DND-41 (cell line): ENCODE measurements at regions not wholly inside any gene's neighbourhood (a gene's known extent, or its start where the extent isn't known, plus 50 kb on each side); places are given as distances from the start of the nearest gene placed in this dataset.

Experiments
- EZH2 ChIP-seq: IDR thresholded peaks from 3 replicates; pipeline ENCODE4 v1.6.1; 2012; ENCODE audit warnings: borderline replicate concordance, low read depth, mild to moderate bottlenecking, moderate library complexity, low read length, inconsistent platforms; ENCODE audit not compliant: severe bottlenecking
- TF ChIP-seq, protein P1 (sequence below): IDR thresholded peaks from 2 replicates; pipeline ENCODE4 v1.5.1; 2012; ENCODE audit warnings: borderline replicate concordance, low read length, moderate library complexity, mild to moderate bottlenecking; ENCODE audit not compliant: poor library complexity, severe bottlenecking; ENCODE audit errors: extremely low read depth

DNA sequence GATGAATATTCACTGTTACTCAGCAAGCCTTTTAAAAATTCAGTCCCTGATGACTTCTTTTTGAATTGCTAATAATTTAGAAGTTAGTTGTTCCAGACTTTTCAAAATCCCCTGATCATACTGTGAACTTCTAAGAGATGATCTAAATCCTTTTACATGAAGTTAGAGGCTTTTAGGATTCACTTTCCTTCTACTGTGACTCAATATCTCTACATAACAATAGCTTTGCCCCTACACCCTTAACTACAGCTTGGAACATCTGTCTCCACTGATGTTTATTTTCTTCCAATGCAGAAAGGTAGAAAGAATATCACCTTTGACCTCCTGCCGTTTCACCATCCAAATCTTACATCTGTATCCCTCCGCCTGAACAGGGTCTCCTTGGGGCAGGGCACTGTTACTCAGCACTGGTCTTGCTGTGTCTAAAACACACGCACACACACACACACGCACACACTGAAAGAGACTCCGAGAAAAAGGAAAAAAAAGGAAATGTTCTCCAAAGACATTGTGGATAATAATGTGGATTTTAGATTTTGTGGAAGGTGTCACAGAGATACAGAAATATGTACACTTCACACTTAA is 111.6 kb upstream of the GPRIN3 start:
- TF ChIP-seq, protein P1, sequence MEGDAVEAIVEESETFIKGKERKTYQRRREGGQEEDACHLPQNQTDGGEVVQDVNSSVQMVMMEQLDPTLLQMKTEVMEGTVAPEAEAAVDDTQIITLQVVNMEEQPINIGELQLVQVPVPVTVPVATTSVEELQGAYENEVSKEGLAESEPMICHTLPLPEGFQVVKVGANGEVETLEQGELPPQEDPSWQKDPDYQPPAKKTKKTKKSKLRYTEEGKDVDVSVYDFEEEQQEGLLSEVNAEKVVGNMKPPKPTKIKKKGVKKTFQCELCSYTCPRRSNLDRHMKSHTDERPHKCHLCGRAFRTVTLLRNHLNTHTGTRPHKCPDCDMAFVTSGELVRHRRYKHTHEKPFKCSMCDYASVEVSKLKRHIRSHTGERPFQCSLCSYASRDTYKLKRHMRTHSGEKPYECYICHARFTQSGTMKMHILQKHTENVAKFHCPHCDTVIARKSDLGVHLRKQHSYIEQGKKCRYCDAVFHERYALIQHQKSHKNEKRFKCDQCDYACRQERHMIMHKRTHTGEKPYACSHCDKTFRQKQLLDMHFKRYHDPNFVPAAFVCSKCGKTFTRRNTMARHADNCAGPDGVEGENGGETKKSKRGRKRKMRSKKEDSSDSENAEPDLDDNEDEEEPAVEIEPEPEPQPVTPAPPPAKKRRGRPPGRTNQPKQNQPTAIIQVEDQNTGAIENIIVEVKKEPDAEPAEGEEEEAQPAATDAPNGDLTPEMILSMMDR: no peak
- TF ChIP-seq EZH2: no peak
